Esophagus squamous epithelium (tissue), 5 donors: ENCODE measurements at regions not wholly inside any gene's neighbourhood (a gene's known extent, or its start where the extent isn't known, plus 50 kb on each side); places are given as distances from the start of the nearest gene placed in this dataset.

ENCODE experiments used
- DNase-seq: peaks from one replicate; lab custom pipeline; 2025; lab: John Stamatoyannopoulos, UW
- H3K27ac ChIP-seq, 4 donors: fragments of 200-600 bp; sonication (generic); one replicate each; pipeline ENCODE4 v1.5.1; 2016 to 2019; ENCODE audit warnings: mild to moderate bottlenecking in 1 of 4
- H3K27me3 ChIP-seq, 4 donors: fragments of 200-600 bp; sonication (generic); 1 replicate in 3 of 4; 2 replicates in 1 of 4; pipeline versions ENCODE4 v1.5.1 to v1.6.0; 2017 to 2021; ENCODE audit warnings: antibody characterized with exemption in 1 of 4
- H3K36me3 ChIP-seq, 3 donors: fragments of 200-600 bp; sonication (generic); one replicate each; pipeline ENCODE4 v1.5.1; 2016 to 2019
- H3K4me1 ChIP-seq, 3 donors: fragments of 200-600 bp; sonication (generic); one replicate each; pipeline ENCODE4 v1.5.1; 2017 to 2019
- H3K4me3 ChIP-seq, 4 donors: fragments of 200-600 bp; sonication (generic); 1 replicate in 3 of 4; 2 replicates in 1 of 4; pipeline ENCODE4 v1.5.1; 2016 to 2019; ENCODE audit warnings: mild to moderate bottlenecking in 2 of 4, moderate library complexity in 1 of 4
- H3K9me3 ChIP-seq, 3 donors: fragments of 200-600 bp; sonication (generic); one replicate each; pipeline ENCODE4 v1.5.1; 2016 to 2019
- CTCF ChIP-seq, 6 experiments: fragments of 450-650 bp in 4 of 6; fragments of 200-600 bp in 2 of 6; sonication (generic) in 2 of 6; IDR thresholded peaks; one replicate each; pipeline ENCODE4 v1.5.1; 2016 to 2019; ENCODE audit warnings: antibody characterized with exemption in 6 of 6, mild to moderate bottlenecking in 4 of 6, moderate library complexity in 4 of 6
- POLR2A ChIP-seq, 4 donors: fragments of 450-650 bp; IDR thresholded peaks; one replicate each; pipeline ENCODE4 v1.6.1; 2017; ENCODE audit warnings: antibody characterized with exemption in 4 of 4, mild to moderate bottlenecking in 4 of 4, moderate library complexity in 3 of 4
- WGBS, 2 donors: methylation state at CpG; one replicate each; pipeline ENCODE4 v1.1.5; 2018; 5-methylcytosine and 5-hydroxymethylcytosine counted together
- intact Hi-C: fragments of 100-400 bp; cut with DNase I; formaldehyde crosslinking; loops from one replicate; pipeline ENCODE4 v1.15.0; 2022
- donor health status: DM: yes; HTN: yes; CAD: no.

GRCh38 chr18:10258836-10259474 is 195.5 kb upstream of the APCDD1 start:
- H3K36me3 ChIP-seq: no peaks in the 10 kb centered on the region
- no peak overlapping the region for H3K4me3 ChIP-seq
- DNase-seq: no peak
- H3K9me3 ChIP-seq: no peaks in the 10 kb centered on the region
- intact Hi-C loops: no loop called here
- H3K27me3 ChIP-seq: no peaks in the 10 kb centered on the region
- TF ChIP-seq POLR2A (IDR thresholded peaks at IDR 0.05) (no peak), CTCF (IDR thresholded peaks at IDR 0.05) (no peak)
- no peak overlapping the region for H3K27ac ChIP-seq
- H3K4me1 ChIP-seq: peaks cover 0 to 10% (median 0%) of the 10 kb centered on the region in 3 donors
- 71 to 83% methylated on average over 5 of the region's 5 CpGs for WGBS, 2 donors

- TF ChIP-seq CTCF (IDR thresholded peaks at IDR 0.05) (no peak), POLR2A (IDR thresholded peaks at IDR 0.05) (no peak)
- Histone ChIP-seq H3K27ac (no peak overlapping the region), H3K4me3 (no peak overlapping the region), H3K36me3 (no peaks in the 10 kb centered on the region), H3K27me3 (no peaks in the 10 kb centered on the region), H3K9me3 (no peaks in the 10 kb centered on the region), H3K4me1 (peaks cover 0 to 10% (median 0%) of the 10 kb centered on the region in 3 donors)
- intact Hi-C loops: no loop called here
- WGBS, 2 donors: 39 to 45% methylated on average over 3 of the region's 3 CpGs
- DNase-seq: no peak
Observed at GRCh38 chr18:10259901-10260300, 194.5 kb upstream of the APCDD1 start.

- 82 to 91% methylated on average over 5 of the region's 5 CpGs for WGBS, 2 donors
- Histone ChIP-seq H3K9me3 (no peaks in the 10 kb centered on the region), H3K36me3 (no peaks in the 10 kb centered on the region), H3K4me1 (peaks cover 0 to 10% (median 0%) of the 10 kb centered on the region in 3 donors), H3K4me3 (no peak overlapping the region), H3K27ac (no peak overlapping the region), H3K27me3 (no peaks in the 10 kb centered on the region)
- DNase-seq: no peak
- TF ChIP-seq POLR2A (IDR thresholded peaks at IDR 0.05) (no peak), CTCF (IDR thresholded peaks at IDR 0.05) (no peak)
- intact Hi-C loops: no loop called here
Observed at GRCh38 chr18:10261344-10262276, 192.8 kb upstream of the APCDD1 start.

- DNase-seq: no peak
- Histone ChIP-seq H3K27me3 (no peaks in the 10 kb centered on the region), H3K4me1 (peaks cover 0 to 10% (median 0%) of the 10 kb centered on the region in 3 donors), H3K36me3 (no peaks in the 10 kb centered on the region), H3K27ac (no peak overlapping the region), H3K9me3 (no peaks in the 10 kb centered on the region), H3K4me3 (no peak overlapping the region)
- no peak for TF ChIP-seq CTCF (IDR thresholded peaks at IDR 0.05)
- TF ChIP-seq POLR2A (IDR thresholded peaks at IDR 0.05): no peak
- WGBS, 2 donors: 81 to 84% methylated on average over 8 to 9 of the region's 9 CpGs
- intact Hi-C loops: no loop called here
Observed at GRCh38 chr18:10262566-10262965, 191.9 kb upstream of the APCDD1 start.

- intact Hi-C loops: no loop called here
- no peak for DNase-seq
- TF ChIP-seq CTCF (IDR thresholded peaks at IDR 0.05) (no peak), POLR2A (IDR thresholded peaks at IDR 0.05) (no peak)
- no peak overlapping the region for H3K4me3 ChIP-seq
- 79 to 91% methylated on average over 7 of the region's 7 CpGs for WGBS, 2 donors
- H3K4me1 ChIP-seq: peaks cover 0 to 22% (median 0%) of the 10 kb centered on the region in 3 donors
- no peaks in the 10 kb centered on the region for H3K27me3 ChIP-seq
- H3K9me3 ChIP-seq: no peaks in the 10 kb centered on the region
- H3K36me3 ChIP-seq: no peaks in the 10 kb centered on the region
- no peak overlapping the region for H3K27ac ChIP-seq
Observed at GRCh38 chr18:10264260-10264659, 190.2 kb upstream of the APCDD1 start.
